ENCODE measurements at regions not wholly inside any gene's neighbourhood (a gene's known extent, or its start where the extent isn't known, plus 50 kb on each side); places are given as distances from the start of the nearest gene placed in this dataset.

- no peak overlapping the region for H3K4me3 ChIP-seq (ENCODE audit: control insufficient read depth, low read depth, low read length)
- no peak for TF ChIP-seq CTCF (conservative IDR thresholded peaks at IDR 0.05; ENCODE audit: control insufficient read depth, insufficient read depth, low read depth, low read length)
- no peak for DNase-seq (ENCODE audit: low read depth)
These were observed 415.9 kb downstream of the BCL11B start for GRCh38 chr14:98855926-98856715.

- no peak overlapping the region for H3K4me3 ChIP-seq (ENCODE audit: control insufficient read depth, low read depth, low read length)
- TF ChIP-seq CTCF (conservative IDR thresholded peaks at IDR 0.05; ENCODE audit: control insufficient read depth, insufficient read depth, low read depth, low read length), result no peak
- no peak for DNase-seq (ENCODE audit: low read depth)
These were observed 413.8 kb downstream of the BCL11B start for GRCh38 chr14:98858158-98858557.

- H3K4me3 ChIP-seq (ENCODE audit: control insufficient read depth, low read depth, low read length), result no peak overlapping the region
- no peak for TF ChIP-seq CTCF (conservative IDR thresholded peaks at IDR 0.05; ENCODE audit: control insufficient read depth, insufficient read depth, low read depth, low read length)
- DNase-seq (ENCODE audit: low read depth), result no peak
These were observed 413.4 kb downstream of the BCL11B start for GRCh38 chr14:98858561-98858960.

GRCh38 chr14:98859301-98859700 lies 412.7 kb downstream of the BCL11B start:
- H3K4me3 ChIP-seq (ENCODE audit: control insufficient read depth, low read depth, low read length), result no peak overlapping the region
- no peak for TF ChIP-seq CTCF (conservative IDR thresholded peaks at IDR 0.05; ENCODE audit: control insufficient read depth, insufficient read depth, low read depth, low read length)
- DNase-seq (ENCODE audit: low read depth), result no peak

GRCh38 chr14:98864211-98864610 lies 407.8 kb downstream of the BCL11B start:
- TF ChIP-seq CTCF (conservative IDR thresholded peaks at IDR 0.05; ENCODE audit: control insufficient read depth, insufficient read depth, low read depth, low read length), result no peak
- no peak overlapping the region for H3K4me3 ChIP-seq (ENCODE audit: control insufficient read depth, low read depth, low read length)
- no peak for DNase-seq (ENCODE audit: low read depth)

- no peak overlapping the region for H3K4me3 ChIP-seq (ENCODE audit: control insufficient read depth, low read depth, low read length)
- DNase-seq (ENCODE audit: low read depth), result no peak
- no peak for TF ChIP-seq CTCF (conservative IDR thresholded peaks at IDR 0.05; ENCODE audit: control insufficient read depth, insufficient read depth, low read depth, low read length)
These were observed 404.9 kb downstream of the BCL11B start for GRCh38 chr14:98867146-98867545.

Data from fibroblast of mammary gland (primary cell).